ENCODE measurements at regions not wholly inside any gene's neighbourhood (a gene's known extent, or its start where the extent isn't known, plus 50 kb on each side); places are given as distances from the start of the nearest gene placed in this dataset.

DNA sequence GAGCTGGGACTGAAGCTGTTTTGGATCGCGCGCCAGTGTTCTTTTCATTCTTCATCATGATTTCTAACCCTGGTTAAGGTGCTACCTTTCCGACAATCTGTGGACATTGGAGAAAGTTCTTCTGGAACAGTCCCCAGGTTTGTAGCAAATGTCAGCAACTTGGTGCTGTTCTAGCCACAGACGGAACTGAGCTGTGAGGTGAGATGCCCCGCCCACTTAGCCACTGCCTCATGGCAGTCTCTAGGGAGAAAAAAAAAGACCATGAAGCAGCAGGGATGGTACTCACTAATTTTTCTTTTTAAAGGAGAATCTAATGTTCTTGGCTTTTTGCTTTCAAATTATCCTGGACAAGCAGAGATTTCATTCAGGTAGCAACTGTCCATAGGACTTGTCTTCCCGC, 72.1 kb upstream of the STK32A start:
- DNase-seq (ENCODE audit: extremely low read depth in 1 of 2, low read depth in 1 of 2) = no peak

DNA sequence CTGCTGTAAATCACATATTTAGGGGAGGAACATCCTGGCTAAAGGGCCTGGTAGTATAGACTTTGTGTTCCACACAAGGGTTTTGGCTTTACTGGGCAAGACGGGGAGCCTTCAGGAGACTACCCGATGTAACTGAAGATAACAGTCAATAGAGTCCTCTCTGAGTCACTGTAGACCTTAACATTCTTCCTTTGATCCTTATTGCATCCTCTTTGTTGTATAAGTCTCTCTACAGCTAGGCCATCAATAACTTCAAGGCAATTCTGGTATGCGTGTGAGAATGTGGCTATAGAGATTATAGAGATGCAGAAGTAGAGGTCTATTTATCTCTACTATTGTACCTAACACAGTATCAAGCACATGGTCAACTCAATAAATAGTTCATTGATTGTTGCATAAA, 67.3 kb upstream of the STK32A start:
- DNase-seq (ENCODE audit: extremely low read depth in 1 of 2, low read depth in 1 of 2) = no peak

DNA sequence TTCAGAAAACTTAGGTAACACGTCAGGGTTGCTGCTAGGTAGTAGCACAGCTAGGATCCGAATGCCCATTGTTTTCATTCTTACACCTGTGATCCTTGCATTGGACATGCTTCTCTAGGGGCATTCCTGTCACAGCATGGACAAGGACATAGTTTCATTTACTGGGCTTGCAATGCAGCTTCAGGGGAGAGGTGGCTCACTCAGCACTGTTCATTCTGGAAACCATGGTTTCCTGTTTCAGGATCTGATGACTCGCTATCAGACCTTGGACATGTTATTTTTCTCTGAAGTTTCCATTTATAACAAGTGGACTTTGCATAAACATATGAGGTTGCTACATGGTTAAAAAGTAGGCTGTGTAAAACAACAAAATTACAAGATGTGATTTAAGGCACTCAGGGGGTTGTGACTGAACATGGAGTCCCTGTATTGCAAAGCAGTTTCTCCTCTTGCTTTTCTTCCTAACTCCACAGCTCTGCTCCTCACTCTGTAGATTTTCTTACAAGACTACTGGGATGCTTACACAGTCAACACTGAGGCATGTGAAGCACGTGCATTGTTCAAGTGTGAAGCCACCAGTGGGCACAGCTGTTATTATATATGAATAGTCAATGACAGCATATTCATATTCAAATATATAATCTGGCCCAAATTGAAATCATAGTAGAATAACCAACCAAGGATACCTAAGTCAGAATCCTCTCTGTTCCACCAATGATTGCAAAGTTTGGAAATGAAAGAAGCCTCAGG, 66.1 kb upstream of the STK32A start:
- DNase-seq (ENCODE audit: extremely low read depth in 1 of 2, low read depth in 1 of 2) = no peak

DNA sequence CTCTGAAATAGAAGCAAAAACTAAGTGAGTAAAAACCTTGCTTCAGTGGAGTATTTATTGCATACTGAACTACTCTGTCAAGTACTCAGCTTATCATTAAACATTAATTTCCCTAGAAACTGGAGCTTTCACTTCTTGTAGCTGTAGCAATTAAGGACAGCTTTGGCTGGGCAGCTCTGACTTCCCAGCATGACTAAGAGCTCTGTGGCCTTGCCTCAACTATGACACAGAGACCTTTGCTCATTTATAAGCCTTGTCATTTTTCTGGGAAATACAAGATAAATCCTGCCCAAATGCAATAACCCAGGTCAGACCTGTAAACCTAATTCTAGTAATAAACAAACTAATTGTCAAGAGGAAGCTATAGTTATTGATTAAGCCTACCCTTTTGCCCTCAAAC, 65.4 kb upstream of the STK32A start:
- no peak for DNase-seq (ENCODE audit: extremely low read depth in 1 of 2, low read depth in 1 of 2)

DNA sequence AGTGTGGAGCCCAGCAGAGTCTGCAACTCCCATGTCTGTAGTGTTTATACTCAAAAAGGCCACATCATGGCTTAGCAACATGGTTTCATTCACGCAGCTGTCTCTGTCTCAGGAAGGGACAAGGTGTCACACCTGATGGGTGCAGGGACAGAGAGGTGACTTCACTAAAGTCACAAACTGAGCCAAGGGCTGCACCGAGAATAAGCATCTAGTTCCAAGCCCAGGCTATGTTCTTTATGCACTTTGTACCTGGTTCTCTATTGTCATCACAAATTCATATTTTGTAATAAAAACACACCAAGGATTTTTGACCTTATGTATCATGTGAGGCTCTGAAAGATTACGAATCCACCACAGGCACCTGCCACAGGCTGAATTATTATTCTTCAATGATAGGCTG, 64.9 kb upstream of the STK32A start:
- no peak for DNase-seq (ENCODE audit: extremely low read depth in 1 of 2, low read depth in 1 of 2)

DNA sequence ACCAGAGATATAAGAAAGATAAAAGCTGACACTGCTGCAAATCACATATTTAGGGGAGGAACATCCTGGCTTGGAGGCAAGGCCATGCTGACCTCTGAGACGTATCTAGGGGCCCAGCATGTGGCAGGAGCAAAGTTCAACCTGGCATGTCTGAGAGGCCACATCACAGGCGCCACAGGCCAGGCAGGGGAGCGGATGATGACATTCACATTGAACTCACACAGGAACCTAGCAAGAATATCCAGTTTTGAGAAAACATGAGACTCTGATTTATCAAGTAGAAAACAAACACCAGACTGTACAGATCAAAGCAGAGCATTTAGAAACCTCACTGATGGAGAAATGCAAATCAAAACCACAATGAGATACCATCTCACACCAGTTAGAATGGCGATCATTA, 64.2 kb upstream of the STK32A start:
- no peak for DNase-seq (ENCODE audit: extremely low read depth in 1 of 2, low read depth in 1 of 2)

DNA sequence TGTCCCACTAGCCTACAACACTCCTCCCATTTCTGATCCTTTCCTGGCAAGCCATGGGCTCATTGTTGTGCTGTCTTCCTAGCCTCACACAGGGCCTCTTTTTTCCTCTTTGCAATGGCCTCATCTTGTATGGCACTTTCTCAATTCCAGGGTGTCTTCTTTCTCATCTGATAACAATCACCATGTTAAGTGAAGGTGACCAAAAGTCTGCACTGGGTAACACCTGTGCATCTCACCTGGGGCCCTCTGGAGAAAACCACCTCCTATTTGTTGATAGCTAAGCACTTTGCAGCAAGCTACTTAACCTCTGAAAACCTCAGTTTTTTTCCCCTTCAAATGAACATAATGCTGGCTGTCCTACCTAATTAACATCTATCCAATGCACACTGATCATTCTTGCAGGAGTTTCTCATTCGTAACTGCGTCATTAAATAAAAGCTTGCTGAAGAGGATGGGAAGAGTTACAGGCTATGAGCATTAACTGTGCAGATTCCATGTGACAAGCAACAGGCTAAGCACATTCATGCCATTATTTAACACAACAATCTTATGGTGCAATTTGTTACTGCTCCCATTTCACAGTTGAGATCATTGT, 60.1 kb upstream of the STK32A start:
- no peak for DNase-seq (ENCODE audit: extremely low read depth in 1 of 2, low read depth in 1 of 2)

DNA sequence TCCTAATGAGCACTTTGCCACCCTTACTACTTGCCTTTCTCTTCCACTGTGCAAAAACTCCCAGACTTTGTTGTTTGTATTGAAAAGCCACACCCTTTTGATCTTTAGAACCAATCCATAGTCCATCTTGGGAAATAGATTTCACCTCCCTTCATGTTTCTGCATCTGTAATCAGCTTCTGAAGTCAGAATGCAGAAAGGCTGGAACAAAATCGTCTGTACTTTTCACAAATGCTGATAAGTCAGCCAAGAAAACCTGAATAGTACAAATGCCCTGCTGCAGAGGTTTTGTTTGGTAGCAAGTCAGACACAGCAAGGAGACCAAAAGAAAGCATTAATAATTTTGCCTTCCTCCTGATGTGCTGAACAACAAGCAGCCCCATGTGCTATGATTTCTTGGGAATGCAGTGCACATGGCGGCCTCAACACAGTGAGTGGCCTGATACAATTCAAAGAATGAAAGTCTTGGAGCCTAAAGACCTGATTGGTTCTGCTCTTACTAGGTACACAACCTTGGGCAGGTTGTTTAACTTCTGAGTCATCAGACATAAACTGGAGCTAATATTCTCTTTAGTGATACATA, 59.2 kb upstream of the STK32A start:
- no peak for DNase-seq (ENCODE audit: extremely low read depth in 1 of 2, low read depth in 1 of 2)

DNA sequence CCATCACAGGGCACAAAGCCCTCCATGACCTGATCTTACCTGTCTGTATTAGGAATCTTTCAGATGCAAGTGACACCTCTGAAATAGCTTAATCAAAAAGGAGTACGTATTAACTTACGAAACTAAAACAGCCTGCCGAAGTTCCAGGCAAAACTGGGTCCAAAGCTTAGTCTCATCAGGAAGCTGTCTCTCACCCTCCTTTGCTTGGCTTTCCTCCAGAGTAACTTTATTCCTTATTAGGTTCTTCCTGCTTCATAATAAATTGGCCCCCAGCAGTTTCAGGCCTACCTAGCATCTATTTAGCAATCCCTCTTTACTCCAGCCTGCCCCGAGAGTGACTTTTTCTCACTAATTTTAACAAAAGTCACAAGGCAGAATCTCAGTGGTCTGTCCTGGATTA, 58.4 kb upstream of the STK32A start:
- no peak for DNase-seq (ENCODE audit: extremely low read depth in 1 of 2, low read depth in 1 of 2)

DNA sequence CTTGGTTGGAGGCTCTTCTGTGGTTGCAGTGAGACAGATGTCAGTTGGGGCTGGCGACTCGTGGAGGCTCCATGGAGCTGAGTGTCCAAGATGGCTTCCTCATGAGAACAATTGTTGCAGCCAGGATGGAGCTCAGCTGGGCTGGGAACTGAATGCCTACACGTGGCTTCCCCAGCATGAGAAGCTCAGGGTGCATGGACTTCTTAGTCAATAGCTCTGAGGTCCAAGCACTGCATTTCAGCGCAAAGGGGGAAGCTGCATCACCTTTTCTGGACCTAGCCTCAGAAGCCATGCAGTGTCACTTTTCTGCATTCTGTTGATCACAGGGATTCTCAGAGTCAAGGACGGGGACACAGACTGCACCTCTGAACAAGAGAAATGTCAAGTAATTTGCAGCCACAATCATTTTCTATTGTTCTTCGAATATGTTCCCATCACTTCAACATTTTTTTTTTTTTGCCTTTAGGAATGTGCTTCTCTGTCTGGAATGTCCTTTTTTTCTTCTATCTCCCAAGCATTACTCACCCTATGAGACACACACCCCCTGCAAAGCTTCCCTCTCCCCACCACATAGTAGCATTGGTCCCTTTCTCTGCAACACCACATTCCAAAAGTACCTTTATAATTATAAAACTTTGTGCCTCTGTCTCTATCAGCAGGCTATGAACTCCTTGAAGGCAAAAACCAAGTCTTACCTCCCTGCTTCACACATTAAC, 57.5 kb upstream of the STK32A start:
- DNase-seq (ENCODE audit: extremely low read depth in 1 of 2, low read depth in 1 of 2) = no peak

DNA sequence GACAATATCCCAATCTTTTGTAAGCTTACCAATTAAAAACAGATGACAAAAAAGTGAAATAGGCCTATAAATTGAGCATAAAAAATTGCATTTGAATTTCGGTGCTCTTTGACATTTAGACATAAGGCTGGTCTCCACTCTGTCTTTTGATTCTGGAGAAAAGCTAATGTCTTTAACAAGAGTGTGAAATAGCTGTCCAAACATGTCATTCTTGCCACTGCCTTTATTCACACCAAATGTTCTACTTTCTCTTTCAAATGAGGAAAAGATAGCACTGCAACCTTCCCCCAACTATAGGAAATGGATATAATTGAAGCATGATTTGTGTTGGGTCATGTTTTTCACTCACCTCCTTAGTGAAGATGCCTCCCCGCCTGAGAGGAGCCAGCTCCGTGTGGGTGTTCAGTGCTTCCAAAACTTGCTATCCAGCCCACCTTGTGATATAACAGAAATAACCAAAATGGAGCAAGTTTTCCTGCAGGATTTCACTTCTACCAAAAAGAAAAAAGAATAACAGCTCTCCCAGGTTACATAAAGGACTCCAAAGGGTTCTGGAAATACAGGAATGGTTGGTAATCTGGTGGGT, 55.2 kb upstream of the STK32A start:
- DNase-seq (ENCODE audit: extremely low read depth in 1 of 2, low read depth in 1 of 2) = no peak

DNA sequence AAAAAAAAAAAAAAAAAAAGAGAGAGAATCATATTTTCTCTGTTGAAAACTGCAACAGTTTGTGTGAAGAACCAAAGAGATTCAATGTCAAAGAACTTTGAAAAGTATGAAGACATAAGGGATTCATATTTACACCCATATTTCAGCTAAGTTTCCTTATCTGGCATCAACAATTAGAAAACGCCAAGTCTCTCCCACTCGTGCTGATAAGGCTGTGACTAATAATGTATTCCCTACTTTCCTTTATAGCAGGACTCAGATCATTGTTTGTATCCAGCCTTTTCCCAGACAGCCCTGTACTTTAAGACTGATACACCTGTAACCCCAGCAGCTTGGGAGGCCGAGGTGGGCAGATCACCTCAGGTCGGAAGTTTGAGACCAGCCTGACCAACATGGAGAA, 54.1 kb upstream of the STK32A start:
- DNase-seq (ENCODE audit: extremely low read depth in 1 of 2, low read depth in 1 of 2) = no peak

Data from stimulated activated CD8-positive, alpha-beta memory T cell treated with anti-CD3 and anti-CD28 coated beads, Interleukin-7, amount 100 ng/mL, for 48 hours (primary cell).